Lung microvascular endothelial cell (primary cell): ENCODE measurements at regions not wholly inside any gene's neighbourhood (a gene's known extent, or its start where the extent isn't known, plus 50 kb on each side); places are given as distances from the start of the nearest gene placed in this dataset.
"Not testable (repeated sequence)": the region's sequence is repeated elsewhere in the genome, so short reads cannot be mapped to it uniquely, and the experiment has no call there.

Source experiments
- DNase-seq, 2 donors: peaks; one replicate each; pipeline versions ENCODE4 v3.0.0 to v3.0.0-alpha.2; 2010; ENCODE audit warnings: low read depth in 2 of 2

- DNase-seq = not testable (repeated sequence)
These were observed 50.0 kb upstream of the GPCPD1 start for GRCh38 chr20:5660756-5661155.
